ENCODE measurements at regions not wholly inside any gene's neighbourhood (a gene's known extent, or its start where the extent isn't known, plus 50 kb on each side); places are given as distances from the start of the nearest gene placed in this dataset.

GRCh38 chr2:219985017-219985416 is 357.6 kb downstream of the SLC4A3 start:
- DNase-seq (ENCODE audit: low read depth in 4 of 4, low spot score in 3 of 4) = no peak

- DNase-seq (ENCODE audit: low read depth in 4 of 4, low spot score in 3 of 4) = no peak
These were observed 360.4 kb downstream of the SLC4A3 start for GRCh38 chr2:219987830-219988229.

- no peak for DNase-seq (ENCODE audit: low read depth in 4 of 4, low spot score in 3 of 4)
These were observed 362.3 kb downstream of the SLC4A3 start for GRCh38 chr2:219989744-219990143.

GRCh38 chr2:219991116-219991515 is 363.7 kb downstream of the SLC4A3 start:
- no peak for DNase-seq (ENCODE audit: low read depth in 4 of 4, low spot score in 3 of 4)

- DNase-seq (ENCODE audit: low read depth in 4 of 4, low spot score in 3 of 4) = no peak
These were observed 368.0 kb downstream of the SLC4A3 start for GRCh38 chr2:219995399-219995798.

GRCh38 chr2:219995991-219996765 is 368.7 kb downstream of the SLC4A3 start:
- DNase-seq (ENCODE audit: low read depth in 4 of 4, low spot score in 3 of 4) = no peak

GRCh38 chr2:219997341-219997851 is 370.0 kb downstream of the SLC4A3 start:
- peak; percentile 71 to 84 (median 81) for DNase-seq (ENCODE audit: low read depth in 4 of 4, low spot score in 3 of 4)

- peak in 1 of 4 donors; percentile 42 for DNase-seq (ENCODE audit: low read depth in 4 of 4, low spot score in 3 of 4)
These were observed 370.7 kb downstream of the SLC4A3 start for GRCh38 chr2:219998107-219998506.

- no peak for DNase-seq (ENCODE audit: low read depth in 4 of 4, low spot score in 3 of 4)
These were observed 371.3 kb downstream of the SLC4A3 start for GRCh38 chr2:219998714-219999227.

GRCh38 chr2:220000080-220000479 is 372.6 kb downstream of the SLC4A3 start:
- no peak for DNase-seq (ENCODE audit: low read depth in 4 of 4, low spot score in 3 of 4)

- no peak for DNase-seq (ENCODE audit: low read depth in 4 of 4, low spot score in 3 of 4)
These were observed 373.2 kb downstream of the SLC4A3 start for GRCh38 chr2:220000586-220000985.

- no peak for DNase-seq (ENCODE audit: low read depth in 4 of 4, low spot score in 3 of 4)
These were observed 374.3 kb downstream of the SLC4A3 start for GRCh38 chr2:220001751-220002150.

- no peak for DNase-seq (ENCODE audit: low read depth in 4 of 4, low spot score in 3 of 4)
These were observed 374.8 kb downstream of the SLC4A3 start for GRCh38 chr2:220002251-220002650.

GRCh38 chr2:220002699-220003098 is 375.3 kb downstream of the SLC4A3 start:
- DNase-seq (ENCODE audit: low read depth in 4 of 4, low spot score in 3 of 4) = no peak

- no peak for DNase-seq (ENCODE audit: low read depth in 4 of 4, low spot score in 3 of 4)
These were observed 377.9 kb downstream of the SLC4A3 start for GRCh38 chr2:220005362-220005761.

- DNase-seq (ENCODE audit: low read depth in 4 of 4, low spot score in 3 of 4) = no peak
These were observed 378.8 kb downstream of the SLC4A3 start for GRCh38 chr2:220006152-220006621.

- no peak for DNase-seq (ENCODE audit: low read depth in 4 of 4, low spot score in 3 of 4)
These were observed 384.4 kb downstream of the SLC4A3 start for GRCh38 chr2:220011859-220012258.

GRCh38 chr2:220014961-220015360 is 387.5 kb downstream of the SLC4A3 start:
- DNase-seq (ENCODE audit: low read depth in 4 of 4, low spot score in 3 of 4) = no peak

- no peak for DNase-seq (ENCODE audit: low read depth in 4 of 4, low spot score in 3 of 4)
These were observed 388.1 kb downstream of the SLC4A3 start for GRCh38 chr2:220015576-220015975.

- no peak for DNase-seq (ENCODE audit: low read depth in 4 of 4, low spot score in 3 of 4)
These were observed 397.8 kb downstream of the SLC4A3 start for GRCh38 chr2:220025207-220025606.

- no peak for DNase-seq (ENCODE audit: low read depth in 4 of 4, low spot score in 3 of 4)
These were observed 401.6 kb downstream of the SLC4A3 start for GRCh38 chr2:220029013-220029412.

GRCh38 chr2:220033546-220033945 is 406.1 kb downstream of the SLC4A3 start:
- no peak for DNase-seq (ENCODE audit: low read depth in 4 of 4, low spot score in 3 of 4)

Measured in right renal pelvis (tissue), 4 donors.